IMR-90 (cell line): ENCODE measurements at regions not wholly inside any gene's neighbourhood (a gene's known extent, or its start where the extent isn't known, plus 50 kb on each side); places are given as distances from the start of the nearest gene placed in this dataset.

Source experiments
- ATAC-seq: fragments of 200-7000 bp; cut with Tn5 transposase; 2 replicates; pipeline ENCODE4 v1.9.1; 2020; ENCODE audit warnings: low read depth, mild to moderate bottlenecking, moderate library complexity
- BruUV-seq: library from RNA; stranded (reverse); fragments of 400-500 nt; replicated peaks from 2 replicates; lab custom pipeline; 2021; lab: Mats Ljungman, UMichigan
- CTCF ChIA-PET: fragments of 300-600 bp; formaldehyde crosslinking; extraction: SDS; loops from one replicate; lab custom pipeline; 2021; ENCODE audit warnings: antibody characterized with exemption; lab: Yijun Ruan, JAX
- POLR2A ChIA-PET: fragments of 300-600 bp; sonication (Branson Sonifier 250); formaldehyde crosslinking; loops from one replicate; lab custom pipeline; 2022; ENCODE audit warnings: antibody characterized with exemption; ENCODE audit not compliant: unreplicated experiment; lab: Charles Lee
- DNase-seq: peaks from one replicate; pipeline ENCODE4 v3.0.0; 2013
- H2AFZ ChIP-seq: replicated peaks from 2 replicates; pipeline ENCODE3; 2013; ENCODE audit warnings: low read length, mild to moderate bottlenecking; ENCODE audit not compliant: poor library complexity
- H2AK5ac ChIP-seq: 2 replicates; pipeline ENCODE4 v1.6.1; 2013; ENCODE audit warnings: low read depth, low read length, inconsistent platforms
- H2AK9ac ChIP-seq: replicated peaks from 2 replicates; pipeline ENCODE3; 2013; ENCODE audit warnings: mild to moderate bottlenecking, low read depth, low read length, moderate library complexity; ENCODE audit not compliant: poor library complexity
- H2BK120ac ChIP-seq: 2 replicates; pipeline ENCODE4 v1.6.1; 2013; ENCODE audit warnings: low read depth, low read length, inconsistent platforms
- H2BK15ac ChIP-seq: 3 replicates; pipeline ENCODE4 v1.6.1; 2013; ENCODE audit warnings: low read depth, low read length, inconsistent platforms
- H2BK20ac ChIP-seq: 2 replicates; pipeline ENCODE4 v1.6.1; 2013; ENCODE audit warnings: low read depth, mild to moderate bottlenecking, inconsistent platforms, low read length, moderate library complexity
- H2BK5ac ChIP-seq: 2 replicates; pipeline ENCODE4 v1.6.1; 2013; ENCODE audit warnings: mild to moderate bottlenecking, low read depth, low read length, inconsistent platforms; ENCODE audit not compliant: poor library complexity, severe bottlenecking
- H3K14ac ChIP-seq: replicated peaks from 2 replicates; pipeline ENCODE4 v1.6.1; 2013; ENCODE audit warnings: low read depth, low read length, inconsistent platforms
- H3K18ac ChIP-seq: 2 replicates; pipeline ENCODE4 v1.6.1; 2013; ENCODE audit warnings: low read depth, low read length, control low read depth
- H3K23ac ChIP-seq: 2 replicates; pipeline ENCODE4 v1.6.1; 2013; ENCODE audit warnings: low read depth, low read length, inconsistent platforms
- H3K27ac ChIP-seq: 2 replicates; pipeline ENCODE4 v1.5.1; 2013; ENCODE audit warnings: mild to moderate bottlenecking, control low read depth, low read length; ENCODE audit not compliant: insufficient read depth
- H3K27me3 ChIP-seq: 2 replicates; pipeline ENCODE4 v1.6.1; 2013; ENCODE audit warnings: low read length; ENCODE audit not compliant: control insufficient read depth, insufficient read depth
- H3K36me3 ChIP-seq: 2 replicates; pipeline ENCODE4 v1.6.1; 2013; ENCODE audit warnings: low read length, mixed read lengths; ENCODE audit not compliant: control insufficient read depth, insufficient read depth
- H3K4ac ChIP-seq: 2 replicates; pipeline ENCODE4 v1.6.1; 2013; ENCODE audit warnings: low read depth, low read length, inconsistent platforms
- H3K4me1 ChIP-seq: 2 replicates; pipeline ENCODE4 v1.6.1; 2013; ENCODE audit warnings: low read length, mixed read lengths; ENCODE audit not compliant: control insufficient read depth, insufficient read depth
- H3K4me2 ChIP-seq: 2 replicates; pipeline ENCODE4 v1.6.1; 2013; ENCODE audit warnings: low read depth, mild to moderate bottlenecking, control low read depth, low read length, moderate library complexity
- H3K4me3 ChIP-seq: 2 replicates; pipeline ENCODE4 v1.5.1; 2013; ENCODE audit warnings: low read depth, mild to moderate bottlenecking, control low read depth, low read length, moderate library complexity; ENCODE audit not compliant: insufficient read depth
- H3K56ac ChIP-seq: 2 replicates; pipeline ENCODE4 v1.6.1; 2013; ENCODE audit warnings: low read length, inconsistent platforms; ENCODE audit not compliant: insufficient read depth; ENCODE audit errors: extremely low read depth
- H3K79me1 ChIP-seq, 2 experiments: 2 replicates each; pipeline ENCODE4 v1.6.1; 2013; ENCODE audit warnings: low read length in 2 of 2, inconsistent platforms in 1 of 2, low read depth in 1 of 2
- H3K9ac ChIP-seq: 2 replicates; pipeline ENCODE4 v1.6.1; 2013; ENCODE audit warnings: low read depth, low read length, control low read depth
- H3K9me1 ChIP-seq: 2 replicates; pipeline ENCODE4 v1.6.1; 2013; ENCODE audit warnings: low read length, inconsistent platforms; ENCODE audit not compliant: insufficient read depth
- H3K9me3 ChIP-seq: 2 replicates; pipeline ENCODE4 v1.6.1; 2013; ENCODE audit warnings: low read length; ENCODE audit not compliant: control insufficient read depth, insufficient read depth
- H4K20me1 ChIP-seq: 2 replicates; pipeline ENCODE4 v1.6.1; 2013; ENCODE audit warnings: low read length, inconsistent platforms; ENCODE audit not compliant: insufficient read depth
- H4K5ac ChIP-seq: 2 replicates; pipeline ENCODE4 v1.6.1; 2013; ENCODE audit warnings: mild to moderate bottlenecking, low read depth, low read length, control low read depth
- H4K8ac ChIP-seq, 2 experiments: 2 replicates each; pipeline ENCODE4 v1.6.1; 2013; ENCODE audit warnings: low read depth in 2 of 2, low read length in 2 of 2, control low read depth in 1 of 2, inconsistent platforms in 1 of 2
- H4K91ac ChIP-seq: 2 replicates; pipeline ENCODE4 v1.6.1; 2013; ENCODE audit warnings: low read depth, low read length, inconsistent platforms; ENCODE audit not compliant: insufficient read depth
- BHLHE40 ChIP-seq: fragments of 150-350 bp; IDR thresholded peaks from 2 replicates; pipeline ENCODE4 v1.6.1; 2016; ENCODE audit warnings: mild to moderate bottlenecking, low read depth, low read length
- CEBPB ChIP-seq: IDR thresholded peaks from 2 replicates; pipeline ENCODE4 v1.6.1; 2012; ENCODE audit warnings: low read depth, low read length, improper control_type of control experiment
- MXI1 ChIP-seq: IDR thresholded peaks from 2 replicates; pipeline ENCODE4 v1.6.1; 2012; ENCODE audit warnings: low read depth, mild to moderate bottlenecking, low read length, moderate library complexity, borderline replicate concordance
- NFE2L2 ChIP-seq: fragments of 150-350 bp; IDR thresholded peaks from 2 replicates; pipeline ENCODE4 v1.6.1; 2016; ENCODE audit warnings: low read depth, mild to moderate bottlenecking, low read length
- RCOR1 ChIP-seq: IDR thresholded peaks from 2 replicates; pipeline ENCODE4 v1.6.1; 2012; ENCODE audit warnings: mild to moderate bottlenecking, low read length, improper control_type of control experiment; ENCODE audit not compliant: insufficient replicate concordance
- WGBS, 2 experiments: methylation state at CpG; one replicate each; pipeline versions ENCODE4 v1.1.5 to v1.1.7; 2013; ENCODE audit warnings: missing lambda C conversion rate in 2 of 2; ENCODE audit not compliant: insufficient read length in 1 of 2; ENCODE audit errors: extremely low coverage in 2 of 2; 5-methylcytosine and 5-hydroxymethylcytosine counted together
- dilution Hi-C: fragments of 300-500 bp; cut with HindIII; formaldehyde crosslinking; loops from one replicate; pipeline ENCODE4 v1.14.3; 2018; ENCODE audit warnings: low sequenced_read_pairs; ENCODE audit not compliant: unreplicated experiment
- in situ Hi-C: fragments of 300-500 bp; cut with MboI; formaldehyde crosslinking; loops from 3 replicates; pipeline ENCODE4 v1.14.3; 2019; ENCODE audit warnings: low sequenced_read_pairs, inconsistent platforms, mixed read lengths
- intact Hi-C: fragments of 100-400 bp; cut with micrococcal nuclease; formaldehyde crosslinking; loops from 2 replicates; pipeline ENCODE4 v1.10.0; 2022
- TF ChIP-seq, protein P1 (sequence below): fragments of 150-350 bp; IDR thresholded peaks from 2 replicates; pipeline ENCODE4 v1.6.1; 2016; ENCODE audit warnings: low read depth, mild to moderate bottlenecking, low read length, moderate library complexity, borderline replicate concordance
- TF ChIP-seq, protein P2 (sequence below): conservative IDR thresholded peaks from 2 replicates; pipeline ENCODE4 v1.5.1; 2012; ENCODE audit warnings: mild to moderate bottlenecking, low read depth, low read length, improper control_type of control experiment

- Histone ChIP-seq H3K9me3 (no peaks in the 10 kb centered on the region), H3K27ac (no peak overlapping the region), H2AFZ (no peak overlapping the region), H4K91ac (no peak overlapping the region), H3K4me2 (no peak overlapping the region), H3K18ac (no peak overlapping the region), H3K36me3 (no peaks in the 10 kb centered on the region), H3K4me3 (no peak overlapping the region), H2BK20ac (no peak overlapping the region), H3K14ac (no peak overlapping the region), H2BK5ac (no peak overlapping the region), H3K56ac (no peak overlapping the region), H3K4ac (no peak overlapping the region), H2BK15ac (no peak overlapping the region), H3K9me1 (no peaks in the 10 kb centered on the region), H4K8ac (no peak overlapping the region), H2BK120ac (no peak overlapping the region), H3K27me3 (peaks cover 6% of the 10 kb centered on the region), H4K20me1 (no peaks in the 10 kb centered on the region), H3K23ac (no peak overlapping the region), H2AK9ac (no peak overlapping the region), H3K4me1 (no peaks in the 10 kb centered on the region), H3K79me1 (no peaks in the 10 kb centered on the region), H4K5ac (no peak overlapping the region), H3K9ac (no peak overlapping the region), H2AK5ac (no peak overlapping the region)
- no peak for ATAC-seq
- ChIA-PET POLR2A (no interaction called here), CTCF (interaction anchor here (1.9 kb wide), 1 partner anchor 24 kb away, joined by 5 read pairs; no protein-coding TSS in a partner anchor)
- intact Hi-C loops: no loop called here
- no CpG with 5 or more reads among the region's 1 CpG for WGBS, 2 experiments
- dilution Hi-C loops: no loop called here
- in situ Hi-C loops: no loop called here
- BruUV-seq: no TSS peak
- TF ChIP-seq CEBPB (no peak), MXI1 (no peak), BHLHE40 (no peak), NFE2L2 (no peak), RCOR1 (no peak)
- TF ChIP-seq, protein P1, sequence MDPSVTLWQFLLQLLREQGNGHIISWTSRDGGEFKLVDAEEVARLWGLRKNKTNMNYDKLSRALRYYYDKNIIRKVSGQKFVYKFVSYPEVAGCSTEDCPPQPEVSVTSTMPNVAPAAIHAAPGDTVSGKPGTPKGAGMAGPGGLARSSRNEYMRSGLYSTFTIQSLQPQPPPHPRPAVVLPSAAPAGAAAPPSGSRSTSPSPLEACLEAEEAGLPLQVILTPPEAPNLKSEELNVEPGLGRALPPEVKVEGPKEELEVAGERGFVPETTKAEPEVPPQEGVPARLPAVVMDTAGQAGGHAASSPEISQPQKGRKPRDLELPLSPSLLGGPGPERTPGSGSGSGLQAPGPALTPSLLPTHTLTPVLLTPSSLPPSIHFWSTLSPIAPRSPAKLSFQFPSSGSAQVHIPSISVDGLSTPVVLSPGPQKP: no peak
- TF ChIP-seq, protein P2, sequence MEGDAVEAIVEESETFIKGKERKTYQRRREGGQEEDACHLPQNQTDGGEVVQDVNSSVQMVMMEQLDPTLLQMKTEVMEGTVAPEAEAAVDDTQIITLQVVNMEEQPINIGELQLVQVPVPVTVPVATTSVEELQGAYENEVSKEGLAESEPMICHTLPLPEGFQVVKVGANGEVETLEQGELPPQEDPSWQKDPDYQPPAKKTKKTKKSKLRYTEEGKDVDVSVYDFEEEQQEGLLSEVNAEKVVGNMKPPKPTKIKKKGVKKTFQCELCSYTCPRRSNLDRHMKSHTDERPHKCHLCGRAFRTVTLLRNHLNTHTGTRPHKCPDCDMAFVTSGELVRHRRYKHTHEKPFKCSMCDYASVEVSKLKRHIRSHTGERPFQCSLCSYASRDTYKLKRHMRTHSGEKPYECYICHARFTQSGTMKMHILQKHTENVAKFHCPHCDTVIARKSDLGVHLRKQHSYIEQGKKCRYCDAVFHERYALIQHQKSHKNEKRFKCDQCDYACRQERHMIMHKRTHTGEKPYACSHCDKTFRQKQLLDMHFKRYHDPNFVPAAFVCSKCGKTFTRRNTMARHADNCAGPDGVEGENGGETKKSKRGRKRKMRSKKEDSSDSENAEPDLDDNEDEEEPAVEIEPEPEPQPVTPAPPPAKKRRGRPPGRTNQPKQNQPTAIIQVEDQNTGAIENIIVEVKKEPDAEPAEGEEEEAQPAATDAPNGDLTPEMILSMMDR: no peak
- no peak for DNase-seq
Measured at GRCh38 chr15:98543237-98543636, 105.1 kb upstream of the IGF1R start.
